ENCODE measurements at regions not wholly inside any gene's neighbourhood (a gene's known extent, or its start where the extent isn't known, plus 50 kb on each side); places are given as distances from the start of the nearest gene placed in this dataset.

GRCh38 chr21:32975811-32976431 lies 49.8 kb upstream of the OLIG2 start:
- Mint-ChIP-seq H3K4me1 (ENCODE audit: low read depth) (no peaks in the 10 kb centered on the region), H3K9me3 (no peaks in the 10 kb centered on the region), H3K4me3 (no peak overlapping the region), H3K27ac (no peak overlapping the region), H3K36me3 (ENCODE audit: low read depth) (no peaks in the 10 kb centered on the region), H3K27me3 (peaks cover 37% of the 10 kb centered on the region)
- intact Hi-C loops (cut with DNase I, micrococcal nuclease): no loop called here
- Histone ChIP-seq H3K4me3 (ENCODE audit: low read length) (no peak overlapping the region), H3K9me3 (ENCODE audit: control insufficient read depth in 1 of 2, insufficient read depth in 1 of 2, low read length in 2 of 2) (peaks cover 0 to 6% of the 10 kb centered on the region in 2 experiments), H3K27me3 (ENCODE audit: control insufficient read depth in 1 of 2, insufficient read depth in 2 of 2, low read length in 2 of 2) (peaks cover 0 to 16% of the 10 kb centered on the region in 2 experiments), H3K36me3 (ENCODE audit: insufficient read depth, low read length) (no peaks in the 10 kb centered on the region), H3K4me1 (ENCODE audit: insufficient read depth, low read length) (no peaks in the 10 kb centered on the region), H3K27ac (ENCODE audit: low read depth in 1 of 2, low read length in 2 of 2) (no peak overlapping the region)
- CTCF ChIA-PET: no interaction called here
- DNase-seq: no peak
- ATAC-seq (ENCODE audit: poor library complexity): no peak
- TF ChIP-seq CTCF (IDR thresholded peaks at IDR 0.05): no peak
- POLR2A ChIA-PET: no interaction called here

Data from CD4-positive, alpha-beta T cell (primary cell).